Dendritic cell treated with granulocyte-macrophage colony-stimulating factor and Interleukin-4, amounts not matched to agents 40 ng/mL and 50 ng/mL, for 4 days (primary cell): ENCODE measurements at regions not wholly inside any gene's neighbourhood (a gene's known extent, or its start where the extent isn't known, plus 50 kb on each side); places are given as distances from the start of the nearest gene placed in this dataset.
"Not testable (repeated sequence)": the region's sequence is repeated elsewhere in the genome, so short reads cannot be mapped to it uniquely, and the experiment has no call there.

ENCODE experiments used
- H3K27ac Mint-ChIP-seq: one replicate; pipeline ENCODE4 v1.8.0; 2022; ENCODE audit warnings: mild to moderate bottlenecking, mixed read lengths
- H3K27me3 Mint-ChIP-seq: one replicate; pipeline ENCODE4 v1.8.0; 2022; ENCODE audit warnings: mild to moderate bottlenecking, mixed read lengths
- H3K36me3 Mint-ChIP-seq: one replicate; pipeline ENCODE4 v1.8.0; 2022; ENCODE audit warnings: low read depth, mixed read lengths
- H3K4me1 Mint-ChIP-seq: one replicate; pipeline ENCODE4 v1.8.0; 2022; ENCODE audit warnings: low read depth, mixed read lengths
- H3K4me3 Mint-ChIP-seq: one replicate; pipeline ENCODE4 v1.8.0; 2022; ENCODE audit warnings: mild to moderate bottlenecking, moderate library complexity, mixed read lengths
- H3K9me3 Mint-ChIP-seq: one replicate; pipeline ENCODE4 v1.8.0; 2022; ENCODE audit warnings: mixed read lengths
- intact Hi-C: fragments of 100-400 bp; cut with micrococcal nuclease; formaldehyde crosslinking; loops from one replicate; pipeline ENCODE4 v1.15.0; 2022

- intact Hi-C loops, H3K27me3 Mint-ChIP-seq, H3K27ac Mint-ChIP-seq, H3K4me1 Mint-ChIP-seq, H3K36me3 Mint-ChIP-seq, H3K4me3 Mint-ChIP-seq: not testable (repeated sequence)
- H3K9me3 Mint-ChIP-seq = peaks cover 35% of the 10 kb centered on the region
These were observed 620.6 kb downstream of the SLITRK5 start for GRCh38 chr13:88291731-88292130.

- H3K36me3 Mint-ChIP-seq = no peaks in the 10 kb centered on the region
- no peak overlapping the region for H3K27ac Mint-ChIP-seq
- H3K4me3 Mint-ChIP-seq = no peak overlapping the region
- peaks cover 30% of the 10 kb centered on the region for H3K9me3 Mint-ChIP-seq
- no peaks in the 10 kb centered on the region for H3K27me3 Mint-ChIP-seq
- intact Hi-C loops = no loop called here
- no peaks in the 10 kb centered on the region for H3K4me1 Mint-ChIP-seq
These were observed 623.2 kb downstream of the SLITRK5 start for GRCh38 chr13:88294368-88294767.

- Mint-ChIP-seq H3K9me3 (peaks cover 27% of the 10 kb centered on the region), H3K27me3 (no peaks in the 10 kb centered on the region), H3K36me3 (no peaks in the 10 kb centered on the region), H3K27ac (no peak overlapping the region), H3K4me1 (no peaks in the 10 kb centered on the region), H3K4me3 (no peak overlapping the region)
- intact Hi-C loops = no loop called here
These were observed 632.0 kb downstream of the SLITRK5 start for GRCh38 chr13:88303157-88303556.

- Mint-ChIP-seq H3K4me3 (no peak overlapping the region), H3K9me3 (peaks cover 27% of the 10 kb centered on the region), H3K36me3 (no peaks in the 10 kb centered on the region), H3K27me3 (no peaks in the 10 kb centered on the region), H3K4me1 (no peaks in the 10 kb centered on the region), H3K27ac (no peak overlapping the region)
- intact Hi-C loops = no loop called here
These were observed 632.4 kb downstream of the SLITRK5 start for GRCh38 chr13:88303605-88304004.

- Mint-ChIP-seq H3K4me3 (no peak overlapping the region), H3K4me1 (no peaks in the 10 kb centered on the region), H3K27me3 (no peaks in the 10 kb centered on the region), H3K36me3 (no peaks in the 10 kb centered on the region), H3K9me3 (peaks cover 19% of the 10 kb centered on the region), H3K27ac (no peak overlapping the region)
- intact Hi-C loops = no loop called here
These were observed 643.3 kb downstream of the SLITRK5 start for GRCh38 chr13:88314496-88314895.

- intact Hi-C loops = no loop called here
- Mint-ChIP-seq H3K27ac (no peak overlapping the region), H3K4me1 (no peaks in the 10 kb centered on the region), H3K27me3 (no peaks in the 10 kb centered on the region), H3K4me3 (no peak overlapping the region), H3K36me3 (no peaks in the 10 kb centered on the region), H3K9me3 (peaks cover 16% of the 10 kb centered on the region)
These were observed 657.9 kb downstream of the SLITRK5 start for GRCh38 chr13:88329066-88329465.

GRCh38 chr13:88339271-88339741 is 668.1 kb downstream of the SLITRK5 start:
- no peak overlapping the region for H3K27ac Mint-ChIP-seq
- intact Hi-C loops = no loop called here
- H3K27me3 Mint-ChIP-seq = no peaks in the 10 kb centered on the region
- no peak overlapping the region for H3K4me3 Mint-ChIP-seq
- H3K4me1 Mint-ChIP-seq = no peaks in the 10 kb centered on the region
- peaks cover 41% of the 10 kb centered on the region for H3K9me3 Mint-ChIP-seq
- no peaks in the 10 kb centered on the region for H3K36me3 Mint-ChIP-seq

GRCh38 chr13:88345171-88345847 is 674.1 kb downstream of the SLITRK5 start:
- Mint-ChIP-seq H3K9me3 (peaks cover 51% of the 10 kb centered on the region), H3K27ac (no peak overlapping the region), H3K27me3 (no peaks in the 10 kb centered on the region), H3K4me3 (no peak overlapping the region), H3K36me3 (no peaks in the 10 kb centered on the region), H3K4me1 (no peaks in the 10 kb centered on the region)
- intact Hi-C loops = no loop called here

GRCh38 chr13:88360761-88361160 is 689.6 kb downstream of the SLITRK5 start:
- Mint-ChIP-seq H3K36me3 (no peaks in the 10 kb centered on the region), H3K27me3 (no peaks in the 10 kb centered on the region), H3K4me3 (no peak overlapping the region), H3K9me3 (peaks cover 22% of the 10 kb centered on the region), H3K27ac (no peak overlapping the region), H3K4me1 (no peaks in the 10 kb centered on the region)
- intact Hi-C loops = no loop called here

- H3K27ac Mint-ChIP-seq = no peak overlapping the region
- no peaks in the 10 kb centered on the region for H3K4me1 Mint-ChIP-seq
- intact Hi-C loops = no loop called here
- H3K9me3 Mint-ChIP-seq = peaks cover 7% of the 10 kb centered on the region
- no peaks in the 10 kb centered on the region for H3K36me3 Mint-ChIP-seq
- no peak overlapping the region for H3K4me3 Mint-ChIP-seq
- no peaks in the 10 kb centered on the region for H3K27me3 Mint-ChIP-seq
These were observed 698.7 kb downstream of the SLITRK5 start for GRCh38 chr13:88369866-88370265.

GRCh38 chr13:88376760-88377388 is 705.7 kb downstream of the SLITRK5 start:
- no peaks in the 10 kb centered on the region for H3K4me1 Mint-ChIP-seq
- intact Hi-C loops = no loop called here
- H3K4me3 Mint-ChIP-seq = no peak overlapping the region
- peaks cover 7% of the 10 kb centered on the region for H3K9me3 Mint-ChIP-seq
- H3K27me3 Mint-ChIP-seq = no peaks in the 10 kb centered on the region
- no peak overlapping the region for H3K27ac Mint-ChIP-seq
- H3K36me3 Mint-ChIP-seq = no peaks in the 10 kb centered on the region

- H3K27me3 Mint-ChIP-seq = no peaks in the 10 kb centered on the region
- H3K4me3 Mint-ChIP-seq = no peak overlapping the region
- H3K27ac Mint-ChIP-seq = no peak overlapping the region
- intact Hi-C loops = no loop called here
- peaks cover 7% of the 10 kb centered on the region for H3K9me3 Mint-ChIP-seq
- H3K4me1 Mint-ChIP-seq = no peaks in the 10 kb centered on the region
- H3K36me3 Mint-ChIP-seq = no peaks in the 10 kb centered on the region
These were observed 706.7 kb downstream of the SLITRK5 start for GRCh38 chr13:88377852-88378251.

- Mint-ChIP-seq H3K9me3 (peaks cover 23% of the 10 kb centered on the region), H3K36me3 (no peaks in the 10 kb centered on the region), H3K4me3 (no peak overlapping the region), H3K27ac (no peak overlapping the region), H3K27me3 (no peaks in the 10 kb centered on the region), H3K4me1 (no peaks in the 10 kb centered on the region)
- intact Hi-C loops = no loop called here
These were observed 713.4 kb downstream of the SLITRK5 start for GRCh38 chr13:88384542-88384941.

- Mint-ChIP-seq H3K4me1 (no peaks in the 10 kb centered on the region), H3K36me3 (no peaks in the 10 kb centered on the region), H3K4me3 (no peak overlapping the region), H3K27me3 (no peaks in the 10 kb centered on the region), H3K27ac (no peak overlapping the region), H3K9me3 (peaks cover 32% of the 10 kb centered on the region)
- intact Hi-C loops = no loop called here
These were observed 724.6 kb downstream of the SLITRK5 start for GRCh38 chr13:88395804-88396203.

GRCh38 chr13:88411696-88412095 is 740.5 kb downstream of the SLITRK5 start:
- Mint-ChIP-seq H3K27ac (no peak overlapping the region), H3K4me1 (no peaks in the 10 kb centered on the region), H3K27me3 (no peaks in the 10 kb centered on the region), H3K36me3 (no peaks in the 10 kb centered on the region), H3K4me3 (no peak overlapping the region), H3K9me3 (peaks cover 10% of the 10 kb centered on the region)
- intact Hi-C loops = no loop called here
